K562 (cell line): ENCODE measurements at regions not wholly inside any gene's neighbourhood (a gene's known extent, or its start where the extent isn't known, plus 50 kb on each side); places are given as distances from the start of the nearest gene placed in this dataset.

Source experiments
- ATAC-seq: fragments of 200-7000 bp; cut with Tn5 transposase; 3 replicates; pipeline ENCODE4 v1.9.1; 2020; ENCODE audit warnings: moderate library complexity
- BruUV-seq: library from RNA; stranded (reverse); fragments of 400-500 nt; replicated peaks from 2 replicates; lab custom pipeline; 2021; lab: Mats Ljungman, UMichigan
- CTCF ChIA-PET: fragments of 300-600 bp; formaldehyde crosslinking; extraction: SDS; loops from one replicate; lab custom pipeline; 2021; ENCODE audit warnings: low intra/inter-chr PET ratio; lab: Yijun Ruan, JAX
- POLR2A ChIA-PET: fragments of 300-600, 350-650 bp; sonication (Branson Sonifier 250); formaldehyde crosslinking; extraction: SDS; loops from one replicate; lab custom pipeline; 2021; ENCODE audit warnings: antibody characterized with exemption, inconsistent platforms; lab: Yijun Ruan, JAX
- DNase-seq, 4 experiments: peaks; one replicate each; pipeline versions ENCODE4 v3.0.0 to v3.0.0-alpha.2; 2011 to 2018; ENCODE audit warnings: low spot score in 3 of 4, mixed read lengths in 3 of 4; ENCODE audit errors: extremely low read depth in 1 of 4
- FAIRE-seq: peaks from 2 replicates; lab custom pipeline; 2011; peaks lifted over from hg19 to GRCh38; lab: Jason Lieb, UNC
- H2AFZ ChIP-seq: 2 replicates; pipeline ENCODE4 v1.6.0; 2011; ENCODE audit warnings: low read depth, low read length, control low read depth, inconsistent platforms
- H3K27ac ChIP-seq: fragments of 200-600 bp; 3 replicates; pipeline ENCODE4 v1.8.0; 2011; ENCODE audit warnings: low read depth, mild to moderate bottlenecking, control low read depth, inconsistent platforms, low read length, moderate library complexity, mixed read lengths; ENCODE audit errors: extremely low read depth
- H3K27me3 ChIP-seq, 2 experiments: fragments of 300-600 bp in 1 of 2; 2 replicates in 1 of 2; 3 replicates in 1 of 2; pipeline versions ENCODE4 v1.6.0 to v1.8.0; 2011; ENCODE audit warnings: inconsistent platforms in 2 of 2, low read length in 2 of 2, mild to moderate bottlenecking in 1 of 2, mixed read lengths in 1 of 2, moderate library complexity in 1 of 2; ENCODE audit not compliant: control insufficient read depth in 2 of 2, insufficient read depth in 2 of 2
- H3K36me3 ChIP-seq: fragments of 300-600 bp; 3 replicates; pipeline ENCODE4 v1.8.0; 2011; ENCODE audit warnings: mild to moderate bottlenecking, low read length, inconsistent platforms; ENCODE audit not compliant: control insufficient read depth, insufficient read depth
- H3K4me1 ChIP-seq, 2 experiments: fragments of 200-600 bp in 1 of 2; replicated peaks in 1 of 2; 2 replicates in 1 of 2; 3 replicates in 1 of 2; pipeline versions ENCODE4 v1.5.1 to v1.8.0; 2011; ENCODE audit warnings: inconsistent platforms in 2 of 2, low read length in 2 of 2, mild to moderate bottlenecking in 1 of 2, mixed read lengths in 1 of 2, moderate library complexity in 1 of 2; ENCODE audit not compliant: control insufficient read depth in 2 of 2, insufficient read depth in 2 of 2
- H3K4me2 ChIP-seq: 2 replicates; pipeline ENCODE4 v1.6.1; 2011; ENCODE audit warnings: low read length, control low read depth, inconsistent platforms, mixed read lengths; ENCODE audit not compliant: insufficient read depth
- H3K4me3 ChIP-seq: fragments of 200-600 bp; sonication (generic), shearing (Covaris generic); 2 replicates; pipeline ENCODE4 v1.5.1; 2016; ENCODE audit warnings: control low read depth, inconsistent platforms
- H3K79me2 ChIP-seq: fragments of 200-600 bp; 3 replicates; pipeline ENCODE4 v1.8.0; 2011; ENCODE audit warnings: low read length, inconsistent platforms; ENCODE audit not compliant: control insufficient read depth, insufficient read depth
- H3K9ac ChIP-seq, 2 experiments: 2 replicates each; pipeline versions ENCODE4 v1.6.0 to v1.6.1; 2011; ENCODE audit warnings: low read depth in 2 of 2, low read length in 2 of 2, control low read depth in 1 of 2, inconsistent platforms in 1 of 2, mild to moderate bottlenecking in 1 of 2, mixed read lengths in 1 of 2; ENCODE audit not compliant: insufficient read depth in 1 of 2
- H3K9me1 ChIP-seq: one replicate; pipeline ENCODE4 v1.6.0; 2011; ENCODE audit warnings: inconsistent platforms, mild to moderate bottlenecking, low read length, moderate library complexity; ENCODE audit not compliant: control insufficient read depth, insufficient read depth
- H3K9me3 ChIP-seq: replicated peaks from 2 replicates; pipeline ENCODE4 v1.5.1; 2011; ENCODE audit warnings: low read depth, low read length, inconsistent platforms; ENCODE audit not compliant: control insufficient read depth, insufficient read depth
- H4K20me1 ChIP-seq: replicated peaks from 2 replicates; pipeline ENCODE4 v1.6.1; 2011; ENCODE audit warnings: low read length, inconsistent platforms, mixed read lengths; ENCODE audit not compliant: control insufficient read depth, insufficient read depth
- BDP1 ChIP-seq: IDR thresholded peaks from 3 replicates; pipeline ENCODE4 v1.6.1; 2011; ENCODE audit not compliant: insufficient read length, insufficient read depth
- GABPB1 ChIP-seq: sonication (generic); formaldehyde crosslinking; IDR thresholded peaks from 2 replicates; pipeline ENCODE4 v1.8.0; 2022; ENCODE audit warnings: mild to moderate bottlenecking, missing genetic modification reagents
- GTF2F1 ChIP-seq: IDR thresholded peaks from 2 replicates; pipeline ENCODE4 v1.6.1; 2011; ENCODE audit warnings: low read depth, low read length, improper control_type of control experiment
- MECOM ChIP-seq: fragments of 250-450 bp; sonication (Bioruptor Pico); IDR thresholded peaks from 2 replicates; pipeline ENCODE4 v1.8.0; 2022; ENCODE audit warnings: inconsistent platforms
- MYNN ChIP-seq, 2 experiments: sonication (generic); formaldehyde crosslinking in 1 of 2; IDR thresholded peaks; 2 replicates each; pipeline versions ENCODE4 v1.5.0 to v1.6.1; 2016 to 2020; ENCODE audit warnings: antibody characterized with exemption in 1 of 2, missing genetic modification reagents in 1 of 2
- PHTF2 ChIP-seq: fragments of 250-450 bp; sonication (Bioruptor Pico); IDR thresholded peaks from 2 replicates; pipeline ENCODE4 v1.5.0; 2021; ENCODE audit warnings: mild to moderate bottlenecking
- POLR2AphosphoS2 ChIP-seq: IDR thresholded peaks from 2 replicates; pipeline ENCODE4 v1.6.1; 2012; ENCODE audit warnings: low read length, improper control_type of control experiment
- SAFB ChIP-seq: fragments of 200-400 bp; formaldehyde crosslinking; IDR thresholded peaks from 2 replicates; pipeline ENCODE4 v1.6.1; 2017; ENCODE audit warnings: low read depth, low read length, borderline replicate concordance
- TEAD4 ChIP-seq, 2 experiments: sonication (generic) in 1 of 2; formaldehyde crosslinking in 1 of 2; IDR thresholded peaks; 2 replicates each; pipeline versions ENCODE4 v1.6.1 to v1.8.0; 2012 to 2022; ENCODE audit warnings: borderline replicate concordance in 1 of 2, inconsistent platforms in 1 of 2, low read length in 1 of 2, mild to moderate bottlenecking in 1 of 2, missing genetic modification reagents in 1 of 2
- THAP12 ChIP-seq: fragments of 250-450 bp; sonication (Bioruptor Pico); IDR thresholded peaks from 2 replicates; pipeline ENCODE4 v1.9.0; 2021; ENCODE audit warnings: mild to moderate bottlenecking, inconsistent platforms
- ZMIZ1 ChIP-seq, 2 experiments: fragments of 150-350 bp in 1 of 2; IDR thresholded peaks; 2 replicates each; pipeline ENCODE4 v1.6.1; 2012 to 2016; ENCODE audit warnings: low read depth in 2 of 2, low read length in 2 of 2, mild to moderate bottlenecking in 1 of 2, moderate library complexity in 1 of 2
- WGBS: fragments of 100-300 bp; shearing (Covaris generic); methylation state at CpG from one replicate; pipeline ENCODE4 v1.1.6; 2016; ENCODE audit warnings: low coverage, mixed read lengths; ENCODE audit not compliant: insufficient coverage; ENCODE audit errors: missing lambda C conversion rate; 5-methylcytosine and 5-hydroxymethylcytosine counted together
- in situ Hi-C: fragments of 300-500 bp; cut with MboI; formaldehyde crosslinking; loops from 4 replicates; pipeline ENCODE4 v1.15.0; 2018; ENCODE audit warnings: inconsistent platforms, mixed read lengths
- intact Hi-C: fragments of 100-400 bp; cut with micrococcal nuclease; formaldehyde crosslinking; loops from 2 replicates; pipeline ENCODE4 v1.14.2; 2022
- TF ChIP-seq, protein P1 (sequence below), 2 experiments: IDR thresholded peaks; 2 replicates each; pipeline ENCODE4 v1.6.1; 2011; ENCODE audit warnings: borderline replicate concordance in 1 of 2, control low read depth in 1 of 2, low read depth in 1 of 2, low read length in 1 of 2, mild to moderate bottlenecking in 1 of 2, mixed read lengths in 1 of 2, moderate library complexity in 1 of 2; ENCODE audit not compliant: insufficient read depth in 1 of 2, insufficient read length in 1 of 2, poor library complexity in 1 of 2, severe bottlenecking in 1 of 2; ENCODE audit errors: extremely low read depth in 1 of 2

DNA sequence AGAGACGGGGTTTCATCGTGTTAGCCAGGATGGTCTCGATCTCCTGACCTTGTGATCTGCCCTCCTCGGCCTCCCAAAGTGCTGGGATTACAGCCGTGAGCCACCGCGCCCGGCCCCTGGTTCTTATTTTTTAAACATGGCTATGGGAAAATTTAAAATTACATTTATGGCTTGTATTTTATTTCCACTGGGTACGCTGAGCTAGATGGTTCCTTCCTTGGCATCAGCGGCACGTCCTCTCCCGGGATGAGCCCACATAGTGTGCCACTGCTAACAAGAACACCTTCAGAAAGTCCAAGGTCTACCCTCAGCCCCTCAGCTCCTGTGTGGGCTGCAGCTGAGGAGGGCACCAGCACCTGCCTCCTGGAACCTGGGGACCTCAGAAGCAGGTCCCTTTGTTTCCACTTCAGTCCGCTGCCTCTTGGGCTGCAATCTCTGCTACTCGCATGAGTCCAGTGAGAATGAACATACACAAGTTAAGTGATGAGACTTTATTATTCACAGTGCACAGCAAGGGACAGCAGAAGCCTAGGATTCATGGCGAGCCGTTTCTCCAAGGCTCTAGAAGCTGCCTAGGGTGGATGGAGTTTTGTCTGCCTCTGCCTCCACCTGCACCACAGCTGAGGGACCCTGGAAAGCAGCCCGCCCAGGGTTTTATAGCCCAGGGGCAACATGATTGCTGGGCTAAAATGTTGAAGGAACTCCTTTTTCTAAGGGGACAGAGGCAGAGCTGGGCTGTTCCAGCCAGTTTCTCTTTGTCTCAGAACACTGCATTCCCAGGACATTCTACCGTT, 107.5 kb upstream of the TEX51 start (continued):
- TF ChIP-seq MYNN (IDR thresholded peaks at IDR 0.05) (no peak), MYNN (CRISPR knock-in tag; IDR thresholded peaks at IDR 0.05) (no peak)

GRCh38 chr2:126792186-126792585, 106.5 kb upstream of the TEX51 start:
- H3K9me3 ChIP-seq, result no peaks in the 10 kb centered on the region
- no TSS peak for BruUV-seq
- H3K36me3 ChIP-seq, result no peaks in the 10 kb centered on the region
- in situ Hi-C loops (loop anchor here (25.0 kb wide), 1 partner anchor 530 kb away; no protein-coding TSS in a partner anchor), intact Hi-C loops (no loop called here)
- no peak overlapping the region for H2AFZ ChIP-seq
- POLR2A ChIA-PET, result no interaction called here
- no peaks in the 10 kb centered on the region for H3K4me1 ChIP-seq
- no peak overlapping the region for H3K9ac ChIP-seq
- CTCF ChIA-PET, result no interaction called here
- no peak overlapping the region for H3K4me2 ChIP-seq
- peaks cover 8 to 31% of the 10 kb centered on the region in 2 experiments; a peak in 4 of 5 replicates for H3K27me3 ChIP-seq
- H3K79me2 ChIP-seq, result no peaks in the 10 kb centered on the region
- 0% methylated on average over 5 of the region's 5 CpGs for WGBS
- DNase-seq, result no peak
- H3K27ac ChIP-seq, result no peak overlapping the region
- no peak overlapping the region for H3K4me3 ChIP-seq
- FAIRE-seq, result no peak
- ATAC-seq, result no peak
- no peaks in the 10 kb centered on the region for H3K9me1 ChIP-seq
- H4K20me1 ChIP-seq, result no peaks in the 10 kb centered on the region
- TF ChIP-seq BDP1, result no peak
- no peak for TF ChIP-seq GABPB1 (CRISPR knock-in tag)
- TF ChIP-seq PHTF2 (CRISPR knock-in tag), result no peak
- TF ChIP-seq, protein P1, sequence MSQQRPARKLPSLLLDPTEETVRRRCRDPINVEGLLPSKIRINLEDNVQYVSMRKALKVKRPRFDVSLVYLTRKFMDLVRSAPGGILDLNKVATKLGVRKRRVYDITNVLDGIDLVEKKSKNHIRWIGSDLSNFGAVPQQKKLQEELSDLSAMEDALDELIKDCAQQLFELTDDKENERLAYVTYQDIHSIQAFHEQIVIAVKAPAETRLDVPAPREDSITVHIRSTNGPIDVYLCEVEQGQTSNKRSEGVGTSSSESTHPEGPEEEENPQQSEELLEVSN (IDR thresholded peaks at IDR 0.05; ENCODE audit: borderline replicate concordance in 1 of 2, extremely low read depth in 1 of 2, insufficient read depth in 1 of 2, insufficient read length in 1 of 2, low read depth in 1 of 2, low read length in 1 of 2, poor library complexity in 1 of 2, severe bottlenecking in 1 of 2), result no peak
- TF ChIP-seq MECOM (CRISPR knock-in tag), result no peak
- no peak for TF ChIP-seq POLR2AphosphoS2
- no peak for TF ChIP-seq SAFB
- TF ChIP-seq ZMIZ1 (IDR thresholded peaks at IDR 0.05; ENCODE audit: low read depth in 2 of 2, low read length in 2 of 2), result no peak
- no peak for TF ChIP-seq THAP12 (CRISPR knock-in tag)
- no peak for TF ChIP-seq GTF2F1
- TF ChIP-seq TEAD4 (IDR thresholded peaks at IDR 0.05; ENCODE audit: low read length), result no peak
- no peak for TF ChIP-seq TEAD4 (CRISPR knock-in tag; IDR thresholded peaks at IDR 0.05; ENCODE audit: borderline replicate concordance)
